ENCODE measurements at regions not wholly inside any gene's neighbourhood (a gene's known extent, or its start where the extent isn't known, plus 50 kb on each side); places are given as distances from the start of the nearest gene placed in this dataset.
"Not testable (repeated sequence)": the region's sequence is repeated elsewhere in the genome, so short reads cannot be mapped to it uniquely, and the experiment has no call there.

DNA sequence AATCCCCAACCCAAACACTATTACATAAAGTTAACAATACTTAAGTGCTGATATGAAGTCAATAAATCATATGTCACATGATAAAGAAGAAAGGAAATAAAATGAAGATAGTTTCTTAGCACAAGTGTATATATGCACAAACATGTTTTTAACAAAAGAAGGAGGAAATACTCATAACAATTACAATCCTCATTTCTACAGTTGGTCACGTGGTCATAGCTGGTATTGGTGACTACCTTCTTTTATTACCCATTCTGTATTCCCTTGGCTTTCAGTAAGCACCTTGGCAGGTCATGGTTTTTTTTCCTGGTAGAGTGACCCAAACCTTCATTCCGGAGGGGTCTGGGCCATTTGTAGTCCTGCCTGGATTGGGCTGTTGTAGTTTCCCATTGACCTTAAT lies 137.1 kb upstream of the KCND3 start:
- FAIRE-seq: no peak
- TF ChIP-seq, protein P1, sequence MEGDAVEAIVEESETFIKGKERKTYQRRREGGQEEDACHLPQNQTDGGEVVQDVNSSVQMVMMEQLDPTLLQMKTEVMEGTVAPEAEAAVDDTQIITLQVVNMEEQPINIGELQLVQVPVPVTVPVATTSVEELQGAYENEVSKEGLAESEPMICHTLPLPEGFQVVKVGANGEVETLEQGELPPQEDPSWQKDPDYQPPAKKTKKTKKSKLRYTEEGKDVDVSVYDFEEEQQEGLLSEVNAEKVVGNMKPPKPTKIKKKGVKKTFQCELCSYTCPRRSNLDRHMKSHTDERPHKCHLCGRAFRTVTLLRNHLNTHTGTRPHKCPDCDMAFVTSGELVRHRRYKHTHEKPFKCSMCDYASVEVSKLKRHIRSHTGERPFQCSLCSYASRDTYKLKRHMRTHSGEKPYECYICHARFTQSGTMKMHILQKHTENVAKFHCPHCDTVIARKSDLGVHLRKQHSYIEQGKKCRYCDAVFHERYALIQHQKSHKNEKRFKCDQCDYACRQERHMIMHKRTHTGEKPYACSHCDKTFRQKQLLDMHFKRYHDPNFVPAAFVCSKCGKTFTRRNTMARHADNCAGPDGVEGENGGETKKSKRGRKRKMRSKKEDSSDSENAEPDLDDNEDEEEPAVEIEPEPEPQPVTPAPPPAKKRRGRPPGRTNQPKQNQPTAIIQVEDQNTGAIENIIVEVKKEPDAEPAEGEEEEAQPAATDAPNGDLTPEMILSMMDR (IDR thresholded peaks at IDR 0.05; ENCODE audit: insufficient read depth, missing control alignments): no peak
- DNase-seq (ENCODE audit: insufficient read length, low spot score): no peak

- not testable (repeated sequence) for FAIRE-seq
Observed at GRCh38 chr1:112127606-112128005, 138.1 kb upstream of the KCND3 start.

DNA sequence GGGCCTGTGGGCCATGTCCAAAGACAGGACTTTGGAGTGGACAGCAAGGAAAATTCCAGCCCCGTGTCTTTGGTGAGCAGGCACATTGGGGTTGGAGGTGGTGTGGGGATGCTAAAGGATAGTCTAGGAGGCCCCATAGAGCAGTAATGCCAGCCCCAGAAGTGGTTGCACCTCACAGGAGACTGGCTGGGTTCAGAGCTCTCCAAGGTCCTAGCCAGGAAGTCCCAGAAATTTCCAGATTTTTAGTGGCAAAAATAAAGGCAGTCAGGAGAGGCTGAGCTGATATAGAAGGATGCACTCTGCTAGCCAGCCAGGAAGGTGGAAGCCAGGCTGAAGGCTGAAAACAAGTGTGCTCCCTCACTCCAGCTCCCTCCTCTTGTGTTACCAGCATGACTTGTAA lies 144.0 kb upstream of the KCND3 start:
- TF ChIP-seq, protein P1 (IDR thresholded peaks at IDR 0.05; ENCODE audit: insufficient read depth, missing control alignments): no peak
- DNase-seq (ENCODE audit: insufficient read length, low spot score) (no peak), FAIRE-seq (no peak)

More at GRCh38 chr1:112127606-112128005, 138.1 kb upstream of the KCND3 start:
- DNase-seq (ENCODE audit: insufficient read length, low spot score): not testable (repeated sequence)

- TF ChIP-seq, protein P1 (IDR thresholded peaks at IDR 0.05; ENCODE audit: insufficient read depth, missing control alignments): no peak
- DNase-seq (ENCODE audit: insufficient read length, low spot score) (no peak), FAIRE-seq (no peak)
Observed at GRCh38 chr1:112140743-112141142, 151.3 kb upstream of the KCND3 start.

GRCh38 chr1:112141301-112141700 lies 151.8 kb upstream of the KCND3 start:
- DNase-seq (ENCODE audit: insufficient read length, low spot score): no peak
- FAIRE-seq: no peak
- TF ChIP-seq, protein P1 (IDR thresholded peaks at IDR 0.05; ENCODE audit: insufficient read depth, missing control alignments): no peak

- FAIRE-seq: no peak
- no peak for DNase-seq (ENCODE audit: insufficient read length, low spot score)
- TF ChIP-seq, protein P1 (IDR thresholded peaks at IDR 0.05; ENCODE audit: insufficient read depth, missing control alignments): no peak
Observed at GRCh38 chr1:112141923-112142322, 152.5 kb upstream of the KCND3 start.

GRCh38 chr1:112143871-112144441 lies 154.5 kb upstream of the KCND3 start:
- FAIRE-seq: no peak
- TF ChIP-seq, protein P1 (IDR thresholded peaks at IDR 0.05; ENCODE audit: insufficient read depth, missing control alignments): no peak
- no peak for DNase-seq (ENCODE audit: insufficient read length, low spot score)

Data from D721Med (cell line).